Vagina (tissue), 2 donors: ENCODE measurements at regions not wholly inside any gene's neighbourhood (a gene's known extent, or its start where the extent isn't known, plus 50 kb on each side); places are given as distances from the start of the nearest gene placed in this dataset.

Source experiments
- POLR2A ChIP-seq, 2 donors: fragments of 450-650 bp; IDR thresholded peaks; one replicate each; pipeline ENCODE4 v1.6.1; 2017; ENCODE audit warnings: antibody characterized with exemption in 2 of 2, mild to moderate bottlenecking in 2 of 2, moderate library complexity in 2 of 2
- TF ChIP-seq, protein P1 (sequence below), 3 experiments: fragments of 450-650 bp in 2 of 3; fragments of 200-600 bp in 1 of 3; sonication (generic) in 1 of 3; IDR thresholded peaks; one replicate each; pipeline ENCODE4 v1.5.1; 2017 to 2019; ENCODE audit warnings: antibody characterized with exemption in 3 of 3, mild to moderate bottlenecking in 2 of 3, moderate library complexity in 2 of 3

- TF ChIP-seq POLR2A (IDR thresholded peaks at IDR 0.05) = no peak
- TF ChIP-seq, protein P1, sequence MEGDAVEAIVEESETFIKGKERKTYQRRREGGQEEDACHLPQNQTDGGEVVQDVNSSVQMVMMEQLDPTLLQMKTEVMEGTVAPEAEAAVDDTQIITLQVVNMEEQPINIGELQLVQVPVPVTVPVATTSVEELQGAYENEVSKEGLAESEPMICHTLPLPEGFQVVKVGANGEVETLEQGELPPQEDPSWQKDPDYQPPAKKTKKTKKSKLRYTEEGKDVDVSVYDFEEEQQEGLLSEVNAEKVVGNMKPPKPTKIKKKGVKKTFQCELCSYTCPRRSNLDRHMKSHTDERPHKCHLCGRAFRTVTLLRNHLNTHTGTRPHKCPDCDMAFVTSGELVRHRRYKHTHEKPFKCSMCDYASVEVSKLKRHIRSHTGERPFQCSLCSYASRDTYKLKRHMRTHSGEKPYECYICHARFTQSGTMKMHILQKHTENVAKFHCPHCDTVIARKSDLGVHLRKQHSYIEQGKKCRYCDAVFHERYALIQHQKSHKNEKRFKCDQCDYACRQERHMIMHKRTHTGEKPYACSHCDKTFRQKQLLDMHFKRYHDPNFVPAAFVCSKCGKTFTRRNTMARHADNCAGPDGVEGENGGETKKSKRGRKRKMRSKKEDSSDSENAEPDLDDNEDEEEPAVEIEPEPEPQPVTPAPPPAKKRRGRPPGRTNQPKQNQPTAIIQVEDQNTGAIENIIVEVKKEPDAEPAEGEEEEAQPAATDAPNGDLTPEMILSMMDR (IDR thresholded peaks at IDR 0.05) = no peak
Observed at GRCh38 chr14:27012641-27013040, 414.8 kb upstream of the NOVA1 start.
